ENCODE measurements at regions not wholly inside any gene's neighbourhood (a gene's known extent, or its start where the extent isn't known, plus 50 kb on each side); places are given as distances from the start of the nearest gene placed in this dataset.

GRCh38 chr6:54043360-54043759, 67.9 kb upstream of the MLIP start:
- H3K27me3 ChIP-seq (ENCODE audit: insufficient read depth, poor library complexity, severe bottlenecking): no peaks in the 10 kb centered on the region
- TF ChIP-seq POLR2AphosphoS5 (IDR thresholded peaks at IDR 0.05; ENCODE audit: low read depth) (no peak), CTCF (IDR thresholded peaks at IDR 0.05; ENCODE audit: insufficient read depth, low read length) (no peak), GABPA (IDR thresholded peaks at IDR 0.05; ENCODE audit: low read depth) (no peak), REST (IDR thresholded peaks at IDR 0.05; ENCODE audit: insufficient replicate concordance, low read depth) (no peak), SPI1 (IDR thresholded peaks at IDR 0.05; ENCODE audit: borderline replicate concordance, low read depth) (no peak)
- DNase-seq (ENCODE audit: low read depth in 1 of 2, low spot score in 1 of 2): no peak
- no peak overlapping the region for H3K27ac ChIP-seq (replicated peaks)
- H3K4me3 ChIP-seq (replicated peaks; ENCODE audit: insufficient read depth, low read length): no peak overlapping the region

GRCh38 chr6:54044059-54044458, 67.2 kb upstream of the MLIP start:
- no peak overlapping the region for H3K4me3 ChIP-seq (replicated peaks; ENCODE audit: insufficient read depth, low read length)
- TF ChIP-seq SPI1 (IDR thresholded peaks at IDR 0.05; ENCODE audit: borderline replicate concordance, low read depth) (no peak), GABPA (IDR thresholded peaks at IDR 0.05; ENCODE audit: low read depth) (no peak), CTCF (IDR thresholded peaks at IDR 0.05; ENCODE audit: insufficient read depth, low read length) (no peak), POLR2AphosphoS5 (IDR thresholded peaks at IDR 0.05; ENCODE audit: low read depth) (no peak), REST (IDR thresholded peaks at IDR 0.05; ENCODE audit: insufficient replicate concordance, low read depth) (no peak)
- no peak overlapping the region for H3K27ac ChIP-seq (replicated peaks)
- no peaks in the 10 kb centered on the region for H3K27me3 ChIP-seq (ENCODE audit: insufficient read depth, poor library complexity, severe bottlenecking)
- DNase-seq (ENCODE audit: low read depth in 1 of 2, low spot score in 1 of 2): no peak

- Histone ChIP-seq H3K27me3 (ENCODE audit: insufficient read depth, poor library complexity, severe bottlenecking) (no peaks in the 10 kb centered on the region), H3K27ac (replicated peaks) (no peak overlapping the region)
- DNase-seq (ENCODE audit: low read depth in 1 of 2, low spot score in 1 of 2): no peak
Observed at GRCh38 chr6:54048782-54049181, 62.5 kb upstream of the MLIP start.

More at GRCh38 chr6:54048782-54049181, 62.5 kb upstream of the MLIP start:
- no peak overlapping the region for H3K4me3 ChIP-seq (replicated peaks; ENCODE audit: insufficient read depth, low read length)
- no peak for TF ChIP-seq GABPA (IDR thresholded peaks at IDR 0.05; ENCODE audit: low read depth)
- TF ChIP-seq CTCF (IDR thresholded peaks at IDR 0.05; ENCODE audit: insufficient read depth, low read length): no peak
- TF ChIP-seq REST (IDR thresholded peaks at IDR 0.05; ENCODE audit: insufficient replicate concordance, low read depth): no peak
- no peak for TF ChIP-seq POLR2AphosphoS5 (IDR thresholded peaks at IDR 0.05; ENCODE audit: low read depth)
- no peak for TF ChIP-seq SPI1 (IDR thresholded peaks at IDR 0.05; ENCODE audit: borderline replicate concordance, low read depth)

Data from HL-60 (cell line).